NB4 (cell line): ENCODE measurements at regions not wholly inside any gene's neighbourhood (a gene's known extent, or its start where the extent isn't known, plus 50 kb on each side); places are given as distances from the start of the nearest gene placed in this dataset.
A peak's percentile ranks its signal among the peaks of the same experiment; 100 is the strongest.

ENCODE experiments used
- DNase-seq: peaks from one replicate; pipeline ENCODE4 v3.0.0; 2010; ENCODE audit warnings: low read depth
- H3K4me3 ChIP-seq: one replicate; pipeline ENCODE4 v1.5.1; 2011; ENCODE audit warnings: mild to moderate bottlenecking, low read depth, low read length, moderate library complexity
- MYC ChIP-seq: IDR thresholded peaks from 2 replicates; pipeline ENCODE4 v1.6.1; 2011; ENCODE audit warnings: low read depth, low read length
- POLR2A ChIP-seq: IDR thresholded peaks from 2 replicates; pipeline ENCODE4 v1.6.1; 2011; ENCODE audit warnings: mild to moderate bottlenecking; ENCODE audit not compliant: insufficient read length; ENCODE audit errors: extremely low read depth
- TF ChIP-seq, protein P1 (sequence below): IDR thresholded peaks from one replicate; pipeline ENCODE4 v1.5.1; 2012; ENCODE audit warnings: low read depth, low read length
- TF ChIP-seq, protein P2 (sequence below): IDR thresholded peaks from 2 replicates; pipeline ENCODE4 v1.6.1; 2011; ENCODE audit warnings: low read depth, low read length

DNA sequence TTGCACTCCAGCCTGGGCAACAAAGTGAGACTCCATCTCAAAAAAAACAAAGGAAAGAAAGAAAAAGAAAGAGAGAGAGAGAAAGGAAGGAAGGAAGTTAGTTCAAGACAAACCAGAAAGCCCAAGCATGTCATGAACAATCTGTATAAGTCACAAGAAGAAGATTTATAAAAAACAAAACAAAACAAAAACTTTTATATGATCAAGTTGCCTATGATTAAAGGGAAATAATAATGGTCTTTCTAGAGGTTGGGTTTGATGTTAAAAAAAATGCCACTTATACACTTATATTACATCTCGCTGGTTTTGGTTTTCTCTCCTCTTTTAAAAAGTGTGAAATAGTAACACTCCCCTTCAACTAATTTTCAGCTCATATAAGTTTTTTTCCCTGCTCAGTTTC is 146.2 kb upstream of the CARMIL1 start:
- DNase-seq = no peak
- TF ChIP-seq, protein P1, sequence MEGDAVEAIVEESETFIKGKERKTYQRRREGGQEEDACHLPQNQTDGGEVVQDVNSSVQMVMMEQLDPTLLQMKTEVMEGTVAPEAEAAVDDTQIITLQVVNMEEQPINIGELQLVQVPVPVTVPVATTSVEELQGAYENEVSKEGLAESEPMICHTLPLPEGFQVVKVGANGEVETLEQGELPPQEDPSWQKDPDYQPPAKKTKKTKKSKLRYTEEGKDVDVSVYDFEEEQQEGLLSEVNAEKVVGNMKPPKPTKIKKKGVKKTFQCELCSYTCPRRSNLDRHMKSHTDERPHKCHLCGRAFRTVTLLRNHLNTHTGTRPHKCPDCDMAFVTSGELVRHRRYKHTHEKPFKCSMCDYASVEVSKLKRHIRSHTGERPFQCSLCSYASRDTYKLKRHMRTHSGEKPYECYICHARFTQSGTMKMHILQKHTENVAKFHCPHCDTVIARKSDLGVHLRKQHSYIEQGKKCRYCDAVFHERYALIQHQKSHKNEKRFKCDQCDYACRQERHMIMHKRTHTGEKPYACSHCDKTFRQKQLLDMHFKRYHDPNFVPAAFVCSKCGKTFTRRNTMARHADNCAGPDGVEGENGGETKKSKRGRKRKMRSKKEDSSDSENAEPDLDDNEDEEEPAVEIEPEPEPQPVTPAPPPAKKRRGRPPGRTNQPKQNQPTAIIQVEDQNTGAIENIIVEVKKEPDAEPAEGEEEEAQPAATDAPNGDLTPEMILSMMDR = no peak
- no peak overlapping the region for H3K4me3 ChIP-seq

- DNase-seq = no peak
- no peak overlapping the region for H3K4me3 ChIP-seq
- TF ChIP-seq POLR2A (no peak), MYC (no peak)
- TF ChIP-seq, protein P1 = no peak
- TF ChIP-seq, protein P2, sequence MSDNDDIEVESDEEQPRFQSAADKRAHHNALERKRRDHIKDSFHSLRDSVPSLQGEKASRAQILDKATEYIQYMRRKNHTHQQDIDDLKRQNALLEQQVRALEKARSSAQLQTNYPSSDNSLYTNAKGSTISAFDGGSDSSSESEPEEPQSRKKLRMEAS = no peak
Measured at GRCh38 chr6:25133568-25133967, 145.6 kb upstream of the CARMIL1 start.

DNA sequence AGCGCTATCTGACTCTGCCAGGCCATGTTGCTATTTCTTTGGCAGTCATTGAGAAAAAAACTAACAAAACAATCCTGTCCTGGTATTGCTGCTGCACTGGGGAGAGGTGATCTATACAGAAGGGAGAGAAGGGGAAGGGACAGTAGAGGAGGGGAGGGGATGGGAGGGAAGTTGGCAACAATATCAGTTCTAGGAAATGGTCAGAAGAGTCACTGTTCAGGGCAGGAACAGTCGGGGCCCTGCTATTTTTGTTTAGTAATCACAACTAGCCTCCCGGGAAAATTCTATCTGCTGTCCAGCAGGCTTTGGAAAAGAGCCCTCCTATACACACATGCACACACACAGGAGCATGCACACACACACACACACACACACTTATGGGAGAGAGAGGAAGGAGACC is 142.3 kb upstream of the CARMIL1 start:
- TF ChIP-seq, protein P1 = no peak
- TF ChIP-seq, protein P2 = no peak
- no peak for TF ChIP-seq MYC
- H3K4me3 ChIP-seq = no peak overlapping the region
- no peak for DNase-seq

DNA sequence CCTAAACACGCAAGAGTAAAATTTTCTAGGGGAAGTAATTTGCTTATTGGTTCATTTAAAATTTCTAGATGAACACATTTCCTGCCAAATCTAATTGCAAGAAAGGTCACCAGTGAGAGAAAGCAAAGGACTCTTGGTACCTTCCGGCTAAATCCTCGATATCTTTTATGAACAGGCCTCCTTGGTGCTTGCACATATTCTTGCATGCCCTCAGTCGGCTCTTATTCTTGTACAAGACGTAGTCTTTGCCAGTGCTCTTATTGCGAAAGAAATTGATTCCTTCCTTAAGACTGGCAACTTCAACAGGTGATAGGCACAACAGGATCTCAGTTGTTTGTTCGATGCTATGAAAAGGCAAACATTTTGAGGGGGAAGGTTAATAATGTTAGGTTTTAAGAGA is 141.7 kb upstream of the CARMIL1 start:
- DNase-seq = peak; percentile 19
- peak overlapping the region; percentile 60 for H3K4me3 ChIP-seq
- TF ChIP-seq, protein P2 = no peak
- TF ChIP-seq, protein P1 = no peak
- no peak for TF ChIP-seq POLR2A
- no peak for TF ChIP-seq MYC

DNA sequence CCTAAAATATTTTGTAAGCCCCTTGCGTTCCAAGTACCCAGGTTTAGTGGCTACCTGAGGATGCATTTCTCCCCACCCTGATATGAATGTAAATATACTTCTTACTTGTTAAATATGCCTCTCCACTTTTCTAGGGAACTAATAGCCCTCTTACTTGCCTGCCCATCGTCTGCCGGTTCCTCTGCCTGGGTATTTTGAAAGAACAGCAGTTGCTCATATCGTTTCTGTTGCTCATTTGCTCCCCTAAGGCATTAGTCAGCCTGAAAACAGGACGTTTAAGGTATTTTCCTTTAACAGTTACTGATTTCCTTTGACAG is 141.3 kb upstream of the CARMIL1 start:
- no peak for DNase-seq
- peak overlapping the region; percentile 60 for H3K4me3 ChIP-seq
- TF ChIP-seq, protein P2 = no peak
- no peak for TF ChIP-seq MYC

DNA sequence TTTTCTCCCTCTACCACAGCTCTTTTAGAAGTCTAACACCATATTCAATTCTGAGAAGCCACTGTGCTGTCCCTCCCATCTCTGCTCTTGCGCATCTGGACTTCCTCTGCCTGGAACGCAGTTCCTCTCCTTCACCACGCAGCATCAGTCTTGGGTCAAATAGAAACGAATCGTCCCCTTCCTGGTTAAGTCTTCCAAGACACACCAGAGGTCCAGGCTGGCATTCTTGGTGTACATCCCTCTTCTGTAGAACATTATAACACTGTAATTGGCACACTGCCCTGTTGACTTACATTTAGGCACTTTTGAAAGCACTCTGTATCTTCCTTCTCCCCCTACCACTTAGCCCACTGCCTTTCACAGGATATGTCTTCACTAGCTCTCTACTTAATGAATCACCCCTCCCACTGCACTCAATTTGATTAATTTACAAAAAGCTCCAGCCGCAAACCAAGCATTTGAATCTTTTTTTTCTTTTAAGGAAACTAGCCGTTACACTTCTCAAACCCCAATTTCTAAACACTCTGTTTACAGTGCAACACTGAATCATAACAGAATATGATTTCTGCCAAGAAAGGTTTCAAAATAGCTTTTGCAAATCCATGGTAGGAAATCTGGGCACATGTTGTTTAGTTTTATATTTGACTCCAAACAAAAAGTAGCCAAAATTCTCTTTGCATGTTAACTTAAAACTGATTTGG is 140.8 kb upstream of the CARMIL1 start:
- H3K4me3 ChIP-seq = peak overlapping the region; percentile 60
- DNase-seq = peak; percentile 83
- TF ChIP-seq, protein P1 = no peak
- peak; percentile 57 for TF ChIP-seq POLR2A
- TF ChIP-seq MYC = peak; percentile 2; the same call in 1 of the 2 replicates
- TF ChIP-seq, protein P2 = peak; percentile 26; the same call in 1 of the 2 replicates
